HG03354 (cell line): ENCODE measurements at regions not wholly inside any gene's neighbourhood (a gene's known extent, or its start where the extent isn't known, plus 50 kb on each side); places are given as distances from the start of the nearest gene placed in this dataset.

Source experiments
- ATAC-seq: cut with Tn5 transposase; IDR thresholded peaks from one replicate; pipeline ENCODE4 v1.9.1; 2021; ENCODE audit warnings: mild to moderate bottlenecking; ENCODE audit not compliant: unreplicated experiment, poor library complexity, severe bottlenecking

- ATAC-seq: peak; percentile 53
Measured at GRCh38 chr10:114767101-114767985, 54.2 kb upstream of the FHIP2A start.

- peak; percentile 35 for ATAC-seq
Measured at GRCh38 chr10:114767986-114768821, 53.4 kb upstream of the FHIP2A start.

GRCh38 chr10:114770009-114770408 is 51.6 kb upstream of the FHIP2A start:
- ATAC-seq: no peak

- ATAC-seq: no peak
Measured at GRCh38 chr10:114771157-114771556, 50.4 kb upstream of the FHIP2A start.

- ATAC-seq: no peak
Measured at GRCh38 chr10:114771749-114772148, 49.8 kb upstream of the FHIP2A start.
